Activated gamma-delta T cell treated with Interleukin-2 at 50 U/mL for 16 hours (primary cell): ENCODE measurements at regions not wholly inside any gene's neighbourhood (a gene's known extent, or its start where the extent isn't known, plus 50 kb on each side); places are given as distances from the start of the nearest gene placed in this dataset.
"Not testable (repeated sequence)": the region's sequence is repeated elsewhere in the genome, so short reads cannot be mapped to it uniquely, and the experiment has no call there.

Source experiments
- DNase-seq: peaks from one replicate; pipeline ENCODE4 v3.0.0-alpha.2; 2020

DNA sequence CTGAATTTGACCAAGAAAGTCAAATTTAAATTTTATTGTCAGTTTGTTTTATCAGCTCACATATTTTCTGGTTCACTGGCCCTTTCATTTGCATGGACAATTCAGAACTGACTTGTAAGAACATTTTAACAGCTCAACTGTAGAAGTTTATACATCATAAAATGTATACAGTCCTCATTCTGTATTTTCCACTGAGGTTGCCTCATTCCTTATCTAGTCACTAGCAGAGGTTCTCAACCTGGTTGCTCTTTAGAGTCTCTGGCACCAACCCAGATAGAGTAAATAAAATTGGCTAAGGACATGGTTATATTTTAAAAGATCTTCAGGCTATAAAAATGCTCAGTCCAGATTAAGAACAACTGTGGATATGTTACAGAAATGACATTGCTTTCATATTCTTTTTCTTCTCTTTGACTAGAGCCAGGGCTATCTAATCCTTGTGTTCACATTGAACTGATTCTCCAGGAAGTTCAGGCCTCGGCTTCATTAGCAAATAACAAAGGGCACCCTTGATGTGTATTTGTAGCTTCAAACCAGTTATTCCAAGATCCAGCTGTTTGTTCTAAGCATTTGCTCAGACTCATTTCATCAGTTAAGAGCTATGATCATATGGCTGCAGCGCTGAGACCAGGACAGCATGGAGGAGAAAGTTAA, 782.5 kb downstream of the ETS1 start:
- DNase-seq = no peak

DNA sequence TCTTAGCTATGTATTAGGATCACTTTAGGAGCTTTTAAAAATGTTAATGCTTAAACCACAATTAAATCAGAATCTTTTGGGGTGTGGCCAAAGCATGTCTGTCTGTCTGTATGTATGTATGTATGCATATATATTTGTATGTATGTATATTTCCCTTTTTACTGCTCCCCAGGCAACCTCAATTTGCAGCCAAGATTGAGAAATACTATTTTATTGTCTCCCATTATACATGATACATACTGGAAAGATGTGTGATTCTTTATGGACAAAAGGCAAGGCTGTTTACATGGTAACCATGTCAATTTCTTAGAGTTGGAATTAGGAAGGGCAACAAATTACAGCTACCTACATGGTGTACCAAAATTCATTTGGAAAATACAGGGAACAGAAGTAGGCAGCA, 783.6 kb downstream of the ETS1 start:
- DNase-seq = no peak

DNA sequence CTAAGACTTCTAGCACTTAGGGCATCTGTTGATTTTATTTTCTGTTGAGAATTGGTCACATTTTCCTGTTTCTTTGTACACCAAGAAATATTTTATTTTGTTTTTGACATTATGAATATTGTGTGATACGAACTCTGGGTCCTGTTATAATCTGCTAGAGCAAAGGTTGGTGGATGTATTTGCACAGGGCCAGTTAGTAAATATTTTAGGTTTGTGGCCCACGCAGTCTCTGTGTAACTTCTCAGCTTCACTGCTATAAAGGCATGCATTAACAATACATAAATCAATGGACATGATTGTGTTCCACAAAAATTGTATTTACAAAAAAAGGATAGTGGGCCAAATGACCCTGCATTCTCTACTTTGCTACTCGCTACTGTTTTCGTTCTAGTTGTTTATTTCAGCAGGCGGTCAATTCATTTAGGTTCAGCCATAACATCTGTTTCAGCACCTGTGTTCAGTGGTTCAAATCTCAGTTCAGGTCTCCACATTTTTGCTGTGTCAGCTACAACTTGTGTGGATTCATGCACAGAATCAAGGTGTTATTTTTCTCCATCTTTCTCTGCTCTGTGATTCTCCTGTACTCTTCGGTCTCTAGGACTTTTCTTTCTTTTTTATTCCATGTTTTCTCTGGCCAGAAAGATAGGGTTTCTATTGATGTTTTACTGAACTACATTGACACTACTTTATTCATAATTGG, 786.2 kb downstream of the ETS1 start:
- DNase-seq = no peak

DNA sequence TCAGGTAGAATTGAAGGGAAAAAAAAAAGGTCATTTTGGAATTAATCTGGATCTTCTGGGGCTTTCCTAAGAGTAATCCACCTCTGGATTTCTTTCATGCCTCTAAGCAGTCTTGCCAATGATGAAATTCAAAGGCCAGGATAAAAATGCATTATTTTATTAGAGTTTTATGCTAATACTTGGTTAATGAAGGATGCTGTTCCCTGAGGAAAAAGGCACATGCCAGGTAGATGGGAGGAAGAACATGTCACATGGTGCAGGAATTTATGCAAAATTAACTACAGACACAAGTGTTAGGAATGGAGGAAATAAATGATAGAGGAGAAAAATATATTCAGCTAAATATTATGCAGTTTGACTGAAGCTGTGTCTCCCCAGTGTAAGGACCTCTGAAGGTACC, 792.0 kb downstream of the ETS1 start:
- no peak for DNase-seq

DNA sequence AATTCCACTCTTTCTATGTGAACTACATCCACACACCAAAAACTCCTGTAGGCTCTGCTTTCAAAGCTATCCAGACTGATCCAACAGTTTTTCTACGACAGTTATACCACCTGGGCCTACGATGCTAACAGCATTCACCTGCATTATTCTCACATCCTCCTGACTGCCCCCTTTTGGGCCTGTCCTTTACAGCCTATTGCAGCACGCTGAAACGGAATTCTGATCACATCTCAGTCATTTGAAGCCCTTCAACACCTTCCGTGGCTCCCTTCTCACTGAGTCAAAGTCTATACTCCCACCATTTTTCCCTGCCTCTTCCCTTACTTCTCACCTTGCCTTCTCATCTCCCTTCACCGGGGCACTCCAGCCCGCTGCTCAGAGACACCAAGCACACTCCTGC, 791.3 kb upstream of the KIRREL3 start:
- no peak for DNase-seq

DNA sequence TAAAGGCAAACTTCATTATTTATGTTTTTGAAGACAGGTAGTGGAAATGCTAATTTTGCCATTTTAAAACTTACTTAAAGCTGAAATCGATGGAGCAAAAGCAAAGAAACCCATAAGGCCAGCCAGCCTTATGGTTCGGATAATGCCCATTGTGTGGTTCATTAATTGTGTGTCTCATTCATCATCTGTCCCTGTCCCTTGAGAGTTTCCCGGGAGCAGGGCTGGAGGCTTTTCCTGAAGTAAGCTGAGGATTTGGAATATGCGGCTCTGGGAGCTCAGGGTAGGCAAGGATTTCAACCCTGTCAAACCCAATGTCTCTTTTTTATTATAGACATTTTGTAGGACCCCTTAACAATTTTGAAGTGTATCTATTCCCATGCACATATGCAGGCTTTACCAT, 790.0 kb upstream of the KIRREL3 start:
- no peak for DNase-seq

DNA sequence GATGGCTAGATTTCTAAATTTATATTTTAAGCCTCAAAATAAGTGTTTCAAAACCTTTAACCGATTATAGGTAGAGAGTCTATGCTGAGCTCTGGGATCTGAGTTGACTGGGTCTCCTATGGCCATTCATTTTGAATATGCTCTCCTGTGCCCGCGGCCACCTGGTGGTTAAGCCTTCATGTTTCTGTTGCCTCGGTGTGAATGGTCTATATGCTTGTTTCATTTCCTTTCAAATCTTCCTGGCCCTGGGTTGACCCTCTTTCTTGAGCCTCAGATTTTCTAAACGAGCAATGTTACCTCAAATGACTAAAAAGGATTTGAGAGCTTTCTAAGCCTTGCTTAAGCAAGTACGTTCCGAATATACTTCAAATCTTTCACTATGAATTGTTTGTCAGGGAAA, 789.4 kb upstream of the KIRREL3 start:
- DNase-seq = no peak

DNA sequence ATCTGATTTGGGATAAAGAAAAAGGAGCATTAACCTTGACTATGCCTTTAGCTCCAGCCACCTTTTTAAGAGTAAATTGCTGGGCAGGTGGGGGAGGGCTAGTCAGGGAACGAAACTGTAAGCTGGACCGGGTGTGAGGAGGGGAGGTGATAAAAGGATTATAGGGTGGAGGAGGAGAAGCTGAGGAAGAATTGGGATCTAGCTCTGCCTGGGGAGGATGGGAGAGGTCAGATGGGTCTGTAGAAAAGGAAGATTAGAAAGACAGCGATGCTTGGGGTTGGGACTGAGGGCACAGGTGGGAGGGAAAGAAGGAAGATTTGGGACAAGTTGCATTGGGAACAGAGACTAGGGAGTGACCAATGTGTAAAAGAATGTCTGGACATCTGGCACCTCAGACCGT, 772.4 kb upstream of the KIRREL3 start:
- not testable (repeated sequence) for DNase-seq

DNA sequence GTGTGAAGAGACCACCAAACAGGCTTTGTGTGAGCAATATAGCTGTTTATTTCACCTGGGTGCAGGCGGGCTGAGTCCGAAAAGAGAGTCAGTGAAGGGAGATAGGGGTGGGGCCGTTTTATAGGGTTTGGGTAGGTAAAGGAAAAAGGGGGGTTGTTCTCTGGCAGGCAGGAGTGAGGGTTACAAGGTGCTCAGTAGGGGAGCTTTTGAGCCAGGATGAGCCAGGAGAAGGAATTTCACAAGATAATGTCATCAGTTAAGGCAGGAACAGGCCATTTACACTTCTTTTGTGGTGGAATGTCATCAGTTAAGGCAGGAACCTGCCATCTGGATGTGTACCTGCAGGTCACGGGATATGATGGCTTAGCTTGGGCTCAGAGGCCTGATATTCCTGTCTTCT, 768.4 kb upstream of the KIRREL3 start:
- not testable (repeated sequence) for DNase-seq

DNA sequence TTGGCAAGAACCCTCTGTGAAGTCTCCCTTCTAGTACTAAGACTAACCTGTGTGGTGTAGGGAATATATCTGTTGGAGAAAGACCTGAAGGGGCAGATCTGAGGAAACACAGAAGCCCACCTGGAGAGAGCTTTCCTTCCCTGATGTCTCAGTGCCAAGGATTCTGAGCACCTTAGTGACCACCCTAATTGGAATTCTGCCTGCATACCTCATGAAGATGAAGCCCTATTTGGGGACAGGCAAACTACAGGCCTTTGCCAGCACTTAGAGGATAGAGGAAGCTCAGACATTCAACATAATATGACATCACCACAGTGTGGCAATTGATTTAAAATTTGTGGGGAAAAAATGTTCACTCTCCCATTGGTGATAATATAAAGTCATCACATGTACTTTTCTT, 766.2 kb upstream of the KIRREL3 start:
- DNase-seq = no peak

DNA sequence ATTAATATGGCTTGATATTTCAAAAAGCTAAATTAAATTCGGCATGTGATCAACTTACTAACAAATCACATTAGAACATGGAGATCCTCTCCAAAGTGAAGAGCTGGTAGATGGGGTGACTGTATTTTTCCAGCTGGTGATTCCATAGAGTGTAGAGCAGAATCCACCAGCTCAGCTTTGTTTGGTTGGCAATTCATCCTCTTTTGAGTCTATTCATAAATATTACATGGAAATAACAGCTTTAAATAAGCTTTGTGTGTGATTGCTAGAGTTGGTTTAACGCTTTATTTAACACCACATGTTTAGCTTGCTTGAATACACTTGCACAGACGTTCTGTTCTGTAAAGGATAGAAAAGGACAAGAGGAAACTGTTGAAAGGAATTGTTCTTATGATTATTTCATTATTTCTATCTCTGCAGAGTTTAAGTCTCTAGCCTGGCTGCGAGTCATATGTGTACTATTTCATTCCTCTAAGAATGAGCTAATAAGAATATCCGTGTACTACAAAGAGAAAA, 738.3 kb upstream of the KIRREL3 start:
- DNase-seq = no peak

DNA sequence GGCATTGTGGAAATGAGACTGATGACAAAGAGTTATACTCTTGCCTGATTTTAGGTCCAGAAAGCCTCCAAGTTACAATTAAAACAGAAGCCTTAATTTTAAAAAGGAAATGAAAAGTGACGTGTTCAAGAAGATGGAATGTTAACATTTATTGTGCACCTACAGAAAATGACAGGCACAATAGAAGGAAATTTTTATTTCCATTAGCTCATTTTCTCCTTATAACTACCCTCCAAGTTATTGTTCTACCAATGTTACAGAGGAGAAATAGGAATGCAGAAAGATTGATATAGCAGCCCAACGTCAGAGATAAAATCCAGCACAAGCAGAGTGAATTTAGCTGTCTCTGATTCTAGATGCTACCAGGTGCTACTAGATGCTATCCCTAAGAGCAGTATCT, 736.9 kb upstream of the KIRREL3 start:
- DNase-seq = no peak

DNA sequence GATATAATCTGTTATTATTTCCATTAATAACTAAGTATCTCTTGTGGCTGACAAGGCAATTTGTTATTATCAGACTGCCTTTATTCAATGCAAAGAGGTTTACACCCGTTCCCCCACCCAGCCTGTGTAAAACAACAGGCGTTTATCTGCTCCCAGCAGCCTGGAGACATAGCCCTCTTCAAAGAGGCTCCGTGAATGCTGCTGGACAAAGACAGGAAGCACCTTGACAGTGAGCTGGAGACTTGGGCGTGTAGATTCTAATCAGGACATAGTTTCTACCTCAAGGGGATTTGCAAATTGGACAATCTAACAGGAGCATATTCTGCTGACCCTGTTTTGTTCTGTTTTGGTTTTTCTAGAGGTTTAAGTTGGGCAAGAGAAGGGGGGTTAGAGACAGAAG, 733.0 kb upstream of the KIRREL3 start:
- DNase-seq = no peak

DNA sequence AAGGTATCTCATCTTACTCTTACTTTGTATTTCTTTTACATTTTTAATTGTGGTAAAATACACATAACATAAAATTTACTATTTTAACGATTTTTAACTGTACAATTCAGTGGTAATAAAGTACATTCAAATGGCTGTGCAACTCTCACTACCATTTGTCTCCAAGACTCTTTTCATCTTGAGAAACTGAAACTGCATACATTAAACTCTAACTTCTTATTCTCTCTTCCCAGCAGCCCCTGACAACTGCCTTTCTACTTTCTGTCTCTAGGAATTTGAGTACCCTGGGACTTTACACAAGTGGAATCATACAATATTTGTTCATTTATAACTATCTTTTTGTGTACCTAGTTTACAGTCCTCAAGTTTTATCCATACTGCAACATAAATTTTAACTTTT, 725.8 kb upstream of the KIRREL3 start:
- DNase-seq = no peak

DNA sequence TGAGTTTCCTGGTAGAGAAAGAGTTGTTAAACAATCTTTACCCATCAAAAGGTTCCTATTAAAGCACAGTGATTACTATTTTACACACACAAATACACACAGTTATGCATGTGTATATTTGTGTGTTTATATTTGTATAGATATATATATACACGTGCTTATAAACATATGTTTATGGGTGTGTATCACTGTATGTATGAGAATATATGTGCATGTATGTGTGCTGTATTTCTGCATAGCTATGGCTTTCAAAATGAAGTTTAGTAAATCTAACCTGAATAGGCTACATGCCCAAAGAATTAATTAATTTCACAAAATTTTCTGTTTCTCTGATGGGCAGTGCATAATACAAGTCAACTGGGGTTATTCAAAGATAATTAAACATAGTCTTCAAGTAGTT, 723.1 kb upstream of the KIRREL3 start:
- DNase-seq = no peak

DNA sequence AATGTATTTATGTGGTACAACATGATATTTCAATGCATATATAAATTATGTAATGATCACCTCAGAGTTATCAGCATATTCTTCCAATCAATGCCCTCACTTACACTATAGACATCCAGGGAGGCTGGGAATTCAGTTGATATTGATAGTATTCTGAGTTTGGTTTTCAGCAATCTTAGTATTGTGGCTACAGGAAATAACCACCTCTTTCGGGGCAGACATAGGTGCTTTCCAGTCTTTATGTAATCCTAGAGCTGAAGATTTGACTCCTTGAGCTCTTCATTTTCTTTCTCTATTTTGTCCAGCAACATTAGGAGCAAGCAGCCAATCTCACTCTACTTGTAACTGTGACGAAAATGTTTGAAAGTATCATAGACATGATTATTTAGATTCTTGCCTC, 712.7 kb upstream of the KIRREL3 start:
- no peak for DNase-seq

DNA sequence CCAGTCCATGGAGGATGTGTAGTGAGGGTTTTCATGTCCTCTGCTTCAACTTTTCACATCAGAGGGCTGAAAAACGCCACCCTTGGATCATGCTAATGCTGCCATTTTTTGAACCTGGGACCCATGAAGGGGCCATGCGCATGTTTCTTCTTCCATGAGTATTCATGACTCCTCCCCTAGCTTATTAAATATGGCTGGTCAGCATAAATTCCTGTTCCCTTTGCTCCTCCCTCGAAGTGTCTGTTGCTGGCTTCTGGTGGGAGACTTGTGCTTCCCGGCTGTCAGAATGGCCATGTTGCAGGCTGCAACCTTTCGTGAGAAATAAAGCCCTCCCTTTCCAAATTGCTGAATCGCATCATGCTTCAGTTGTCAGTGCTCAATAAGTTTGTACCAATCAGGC, 711.2 kb upstream of the KIRREL3 start:
- no peak for DNase-seq

DNA sequence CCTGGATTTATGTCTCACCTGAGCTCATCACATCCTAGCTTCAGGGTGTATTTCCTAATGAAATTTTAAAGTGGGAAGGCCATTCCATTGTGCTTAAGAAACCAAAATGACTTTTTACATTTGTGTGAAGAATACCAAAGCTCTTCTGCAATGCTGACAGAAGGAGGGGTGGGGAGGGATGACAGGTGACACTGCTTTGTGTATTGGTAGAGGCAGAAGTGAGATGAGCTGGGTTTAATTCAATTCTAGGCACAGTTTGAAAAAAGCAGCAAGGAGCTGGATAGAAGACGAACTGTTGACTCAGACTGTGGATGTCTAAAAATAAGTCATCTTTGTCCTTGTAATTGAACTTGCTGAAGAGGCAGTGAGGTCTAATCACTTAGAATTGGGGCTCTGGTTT, 710.3 kb upstream of the KIRREL3 start:
- no peak for DNase-seq

DNA sequence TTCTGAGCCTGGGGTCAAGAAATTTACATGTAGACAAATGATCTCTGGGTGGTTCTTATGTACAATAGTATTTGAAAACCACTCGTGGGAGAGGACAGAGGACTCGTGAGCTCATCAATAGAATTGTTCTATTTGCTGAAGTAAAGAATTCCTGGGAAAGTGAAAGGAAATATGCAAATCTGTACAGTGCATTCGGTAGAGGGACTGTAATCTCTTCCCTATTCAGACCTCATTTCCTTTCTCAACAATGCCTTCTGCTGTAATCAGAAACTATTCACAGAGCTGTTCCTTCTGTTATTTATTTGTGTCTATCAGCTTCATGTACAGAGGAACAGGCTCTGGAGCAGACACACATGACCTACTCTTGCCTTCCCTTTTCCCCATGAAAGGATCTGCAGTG, 709.4 kb upstream of the KIRREL3 start:
- DNase-seq = no peak

DNA sequence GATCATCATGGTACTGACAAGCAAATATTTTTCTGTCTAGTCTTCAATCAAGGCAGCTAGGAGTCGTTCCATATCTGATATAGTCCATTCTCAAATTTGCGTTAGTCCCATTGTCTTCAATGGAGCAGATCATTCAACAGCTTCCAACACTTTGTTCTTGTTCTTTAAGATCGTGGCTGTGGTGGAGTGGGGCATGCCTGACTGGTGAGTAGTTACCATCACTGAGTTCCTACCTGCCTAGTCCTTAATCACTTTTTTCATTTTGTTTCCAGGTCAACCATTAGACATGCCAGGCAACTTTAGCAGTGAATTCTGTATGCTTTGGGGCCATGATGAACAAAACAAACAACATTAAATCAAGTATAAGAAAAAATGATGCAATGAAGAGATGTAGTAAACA, 693.1 kb upstream of the KIRREL3 start:
- DNase-seq = no peak

DNA sequence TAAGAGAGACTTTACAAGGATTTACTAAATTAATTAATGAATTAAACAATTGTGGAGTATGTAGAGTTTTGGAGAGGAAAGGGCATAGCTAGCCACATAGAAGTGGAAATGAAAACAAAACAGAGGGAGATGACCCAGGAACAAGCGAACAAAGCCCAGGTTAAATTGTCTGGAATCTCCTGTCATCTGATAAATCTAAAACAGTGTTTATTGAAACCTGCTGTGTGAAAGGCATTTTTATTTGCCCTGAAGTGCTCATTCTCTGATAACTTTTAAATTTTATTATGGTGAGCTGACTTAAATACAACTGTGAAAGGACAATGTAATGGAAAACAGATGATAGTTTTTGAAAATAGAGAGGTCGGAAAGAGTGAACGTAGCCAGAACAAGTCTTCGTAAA, 682.8 kb upstream of the KIRREL3 start:
- DNase-seq = no peak

DNA sequence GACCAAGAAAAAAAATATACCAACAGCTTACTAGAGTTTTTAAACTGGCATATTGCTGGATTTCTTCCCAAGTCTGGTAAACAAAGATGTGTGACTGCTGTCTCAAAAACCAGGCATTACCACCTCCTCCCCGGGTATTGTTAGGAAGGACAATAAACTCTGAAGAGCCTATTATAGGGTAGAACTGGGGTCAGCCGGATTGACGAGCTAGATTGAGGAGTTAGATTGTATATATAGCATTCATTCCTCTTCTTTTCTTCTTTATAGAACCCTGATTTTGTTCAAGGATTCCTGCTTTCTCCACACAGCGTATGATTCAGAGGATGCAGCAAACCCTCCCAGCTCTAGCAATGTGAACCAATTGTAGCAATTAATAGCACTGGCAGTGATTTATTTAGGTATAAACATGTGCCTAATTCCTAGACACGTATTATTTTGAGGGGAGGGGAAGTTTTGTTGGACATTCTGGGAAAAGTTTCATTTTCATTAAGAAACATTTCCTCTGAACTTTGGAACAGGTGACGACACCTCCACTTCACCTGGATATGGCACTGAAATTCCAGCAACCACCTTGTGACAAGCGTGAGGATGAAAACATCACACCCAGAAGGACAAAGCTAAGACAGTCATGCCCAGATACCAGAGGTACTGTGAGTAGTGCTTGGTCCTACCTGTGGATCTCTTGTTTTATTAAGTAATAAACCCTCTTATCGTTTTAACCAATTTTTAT, 679.4 kb upstream of the KIRREL3 start:
- no peak for DNase-seq

DNA sequence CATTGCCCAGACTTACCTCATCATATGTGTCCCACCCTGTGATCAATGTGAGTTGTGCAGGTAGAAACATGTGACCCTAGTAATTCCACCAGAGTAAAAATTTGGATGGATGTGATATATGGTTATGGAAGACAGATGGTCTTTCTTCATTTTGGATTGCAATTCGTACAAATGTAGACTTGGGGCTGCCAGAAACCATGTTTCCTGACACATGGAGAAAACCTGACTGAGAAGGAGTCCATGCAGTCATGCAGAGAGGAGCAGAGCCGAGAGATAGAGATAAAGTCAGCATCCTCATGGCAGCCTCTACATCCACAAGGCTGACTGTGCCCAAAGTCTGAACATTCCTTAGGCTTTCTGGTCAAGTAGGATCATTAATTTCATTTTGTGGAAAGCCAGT, 678.1 kb upstream of the KIRREL3 start:
- DNase-seq = no peak
